ENCODE measurements at regions not wholly inside any gene's neighbourhood (a gene's known extent, or its start where the extent isn't known, plus 50 kb on each side); places are given as distances from the start of the nearest gene placed in this dataset.

DNA sequence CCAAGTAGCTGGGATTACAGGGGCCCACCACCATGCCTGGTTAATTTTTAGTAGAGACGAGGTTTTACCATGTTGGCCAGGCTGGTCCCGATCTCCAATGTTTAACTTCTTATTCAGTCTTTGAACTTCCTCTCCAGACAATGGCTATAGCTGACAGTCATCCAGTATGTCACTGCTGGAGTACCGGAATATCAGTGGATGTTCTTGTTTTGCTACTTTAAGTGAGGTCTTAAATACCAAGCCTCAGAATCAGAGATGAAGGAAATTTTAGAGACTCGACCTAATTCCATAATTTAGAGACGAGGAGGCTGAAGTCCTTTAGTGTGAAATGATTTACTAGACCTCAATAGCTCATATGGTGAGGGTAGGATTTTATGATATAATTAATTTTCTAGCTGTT is 294.8 kb upstream of the KLF6 start:
- TF ChIP-seq, protein P1, sequence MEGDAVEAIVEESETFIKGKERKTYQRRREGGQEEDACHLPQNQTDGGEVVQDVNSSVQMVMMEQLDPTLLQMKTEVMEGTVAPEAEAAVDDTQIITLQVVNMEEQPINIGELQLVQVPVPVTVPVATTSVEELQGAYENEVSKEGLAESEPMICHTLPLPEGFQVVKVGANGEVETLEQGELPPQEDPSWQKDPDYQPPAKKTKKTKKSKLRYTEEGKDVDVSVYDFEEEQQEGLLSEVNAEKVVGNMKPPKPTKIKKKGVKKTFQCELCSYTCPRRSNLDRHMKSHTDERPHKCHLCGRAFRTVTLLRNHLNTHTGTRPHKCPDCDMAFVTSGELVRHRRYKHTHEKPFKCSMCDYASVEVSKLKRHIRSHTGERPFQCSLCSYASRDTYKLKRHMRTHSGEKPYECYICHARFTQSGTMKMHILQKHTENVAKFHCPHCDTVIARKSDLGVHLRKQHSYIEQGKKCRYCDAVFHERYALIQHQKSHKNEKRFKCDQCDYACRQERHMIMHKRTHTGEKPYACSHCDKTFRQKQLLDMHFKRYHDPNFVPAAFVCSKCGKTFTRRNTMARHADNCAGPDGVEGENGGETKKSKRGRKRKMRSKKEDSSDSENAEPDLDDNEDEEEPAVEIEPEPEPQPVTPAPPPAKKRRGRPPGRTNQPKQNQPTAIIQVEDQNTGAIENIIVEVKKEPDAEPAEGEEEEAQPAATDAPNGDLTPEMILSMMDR (conservative IDR thresholded peaks at IDR 0.05; ENCODE audit: low read depth, low read length) = no peak
- TF ChIP-seq EZH2 (IDR thresholded peaks at IDR 0.05; ENCODE audit: low read length, unreplicated experiment) (no peak), EZH2phosphoT487 (IDR thresholded peaks at IDR 0.05; ENCODE audit: borderline replicate concordance, low read length) (no peak)

Measured in PC-3 (cell line).